HepG2 (cell line): ENCODE measurements at regions not wholly inside any gene's neighbourhood (a gene's known extent, or its start where the extent isn't known, plus 50 kb on each side); places are given as distances from the start of the nearest gene placed in this dataset.

Source experiments
- FOXA3 ChIP-seq: IDR thresholded peaks from 2 replicates; pipeline ENCODE4 v1.6.1; 2016; ENCODE audit warnings: missing genetic modification reagents, missing compliant biosample characterization
- GLMP ChIP-seq: sonication (generic); formaldehyde crosslinking; IDR thresholded peaks from 2 replicates; pipeline ENCODE4 v1.9.0; 2021; ENCODE audit warnings: missing genetic modification reagents, mild to moderate bottlenecking, borderline replicate concordance
- GTF3A ChIP-seq: sonication (generic); formaldehyde crosslinking; conservative IDR thresholded peaks from 2 replicates; pipeline ENCODE4 v1.4.0; 2020; ENCODE audit warnings: mild to moderate bottlenecking, missing genetic modification reagents
- HIVEP1 ChIP-seq: sonication (generic); formaldehyde crosslinking; IDR thresholded peaks from 2 replicates; pipeline ENCODE4 v1.4.0; 2020; ENCODE audit warnings: mild to moderate bottlenecking, missing genetic modification reagents
- ZNF512 ChIP-seq: sonication (generic); formaldehyde crosslinking; IDR thresholded peaks from 2 replicates; pipeline ENCODE4 v1.4.0; 2020; ENCODE audit warnings: mild to moderate bottlenecking, missing genetic modification reagents
- ZNF589 ChIP-seq: sonication (generic); formaldehyde crosslinking; conservative IDR thresholded peaks from 2 replicates; pipeline ENCODE4 v1.8.0; 2022; ENCODE audit warnings: mild to moderate bottlenecking, moderate library complexity, missing genetic modification reagents
- ZNF639 ChIP-seq: conservative IDR thresholded peaks from 2 replicates; pipeline ENCODE4 v1.6.1; 2018; ENCODE audit warnings: missing genetic modification reagents
- ZSCAN29 ChIP-seq: sonication (generic); formaldehyde crosslinking; conservative IDR thresholded peaks from 2 replicates; pipeline ENCODE4 v1.4.0; 2020; ENCODE audit warnings: mild to moderate bottlenecking, missing genetic modification reagents
- TF ChIP-seq, protein P1 (sequence below), 2 experiments: sonication (generic) in 1 of 2; formaldehyde crosslinking in 1 of 2; IDR thresholded peaks; 2 replicates each; pipeline versions ENCODE4 v1.4.0 to v1.6.1; 2016 to 2020; ENCODE audit warnings: borderline replicate concordance in 1 of 2, low read depth in 1 of 2, mild to moderate bottlenecking in 1 of 2, missing genetic modification reagents in 1 of 2
- TF ChIP-seq, protein P2 (sequence below): IDR thresholded peaks from 2 replicates; pipeline ENCODE4 v1.6.1; 2016
- TF ChIP-seq, protein P3 (sequence below): sonication (generic); formaldehyde crosslinking; IDR thresholded peaks from 2 replicates; pipeline ENCODE4 v1.5.1; 2020; ENCODE audit warnings: mild to moderate bottlenecking, moderate library complexity, missing genetic modification reagents
- TF ChIP-seq, protein P4 (sequence below): sonication (generic); formaldehyde crosslinking; IDR thresholded peaks from 2 replicates; pipeline ENCODE4 v1.4.0; 2020; ENCODE audit warnings: missing genetic modification reagents
- TF ChIP-seq, protein P5 (sequence below): sonication (generic); formaldehyde crosslinking; IDR thresholded peaks from 2 replicates; pipeline ENCODE4 v1.4.0; 2020; ENCODE audit warnings: low read depth, mild to moderate bottlenecking, missing genetic modification reagents

- TF ChIP-seq, protein P1, sequence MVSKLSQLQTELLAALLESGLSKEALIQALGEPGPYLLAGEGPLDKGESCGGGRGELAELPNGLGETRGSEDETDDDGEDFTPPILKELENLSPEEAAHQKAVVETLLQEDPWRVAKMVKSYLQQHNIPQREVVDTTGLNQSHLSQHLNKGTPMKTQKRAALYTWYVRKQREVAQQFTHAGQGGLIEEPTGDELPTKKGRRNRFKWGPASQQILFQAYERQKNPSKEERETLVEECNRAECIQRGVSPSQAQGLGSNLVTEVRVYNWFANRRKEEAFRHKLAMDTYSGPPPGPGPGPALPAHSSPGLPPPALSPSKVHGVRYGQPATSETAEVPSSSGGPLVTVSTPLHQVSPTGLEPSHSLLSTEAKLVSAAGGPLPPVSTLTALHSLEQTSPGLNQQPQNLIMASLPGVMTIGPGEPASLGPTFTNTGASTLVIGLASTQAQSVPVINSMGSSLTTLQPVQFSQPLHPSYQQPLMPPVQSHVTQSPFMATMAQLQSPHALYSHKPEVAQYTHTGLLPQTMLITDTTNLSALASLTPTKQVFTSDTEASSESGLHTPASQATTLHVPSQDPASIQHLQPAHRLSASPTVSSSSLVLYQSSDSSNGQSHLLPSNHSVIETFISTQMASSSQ (IDR thresholded peaks at IDR 0.05; ENCODE audit: low read depth): no peak
- TF ChIP-seq, protein P1 (CRISPR knock-in tag; IDR thresholded peaks at IDR 0.05; ENCODE audit: borderline replicate concordance): no peak
- TF ChIP-seq ZSCAN29 (CRISPR knock-in tag) (no peak), GLMP (no peak), ZNF512 (no peak), HIVEP1 (peak; percentile 24; the same call in 1 of the 2 replicates), FOXA3 (CRISPR knock-in tag) (no peak; the same call in 1 of the 2 replicates), ZNF589 (CRISPR knock-in tag) (no peak), GTF3A (CRISPR knock-in tag) (no peak), ZNF639 (no peak)
- TF ChIP-seq, protein P2, sequence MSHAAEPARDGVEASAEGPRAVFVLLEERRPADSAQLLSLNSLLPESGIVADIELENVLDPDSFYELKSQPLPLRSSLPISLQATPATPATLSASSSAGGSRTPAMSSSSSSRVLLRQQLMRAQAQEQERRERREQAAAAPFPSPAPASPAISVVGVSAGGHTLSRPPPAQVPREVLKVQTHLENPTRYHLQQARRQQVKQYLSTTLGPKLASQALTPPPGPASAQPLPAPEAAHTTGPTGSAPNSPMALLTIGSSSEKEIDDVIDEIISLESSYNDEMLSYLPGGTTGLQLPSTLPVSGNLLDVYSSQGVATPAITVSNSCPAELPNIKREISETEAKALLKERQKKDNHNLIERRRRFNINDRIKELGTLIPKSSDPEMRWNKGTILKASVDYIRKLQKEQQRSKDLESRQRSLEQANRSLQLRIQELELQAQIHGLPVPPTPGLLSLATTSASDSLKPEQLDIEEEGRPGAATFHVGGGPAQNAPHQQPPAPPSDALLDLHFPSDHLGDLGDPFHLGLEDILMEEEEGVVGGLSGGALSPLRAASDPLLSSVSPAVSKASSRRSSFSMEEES (CRISPR knock-in tag): no peak
- TF ChIP-seq, protein P3, sequence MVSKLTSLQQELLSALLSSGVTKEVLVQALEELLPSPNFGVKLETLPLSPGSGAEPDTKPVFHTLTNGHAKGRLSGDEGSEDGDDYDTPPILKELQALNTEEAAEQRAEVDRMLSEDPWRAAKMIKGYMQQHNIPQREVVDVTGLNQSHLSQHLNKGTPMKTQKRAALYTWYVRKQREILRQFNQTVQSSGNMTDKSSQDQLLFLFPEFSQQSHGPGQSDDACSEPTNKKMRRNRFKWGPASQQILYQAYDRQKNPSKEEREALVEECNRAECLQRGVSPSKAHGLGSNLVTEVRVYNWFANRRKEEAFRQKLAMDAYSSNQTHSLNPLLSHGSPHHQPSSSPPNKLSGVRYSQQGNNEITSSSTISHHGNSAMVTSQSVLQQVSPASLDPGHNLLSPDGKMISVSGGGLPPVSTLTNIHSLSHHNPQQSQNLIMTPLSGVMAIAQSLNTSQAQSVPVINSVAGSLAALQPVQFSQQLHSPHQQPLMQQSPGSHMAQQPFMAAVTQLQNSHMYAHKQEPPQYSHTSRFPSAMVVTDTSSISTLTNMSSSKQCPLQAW: peak; percentile 52
- TF ChIP-seq, protein P4, sequence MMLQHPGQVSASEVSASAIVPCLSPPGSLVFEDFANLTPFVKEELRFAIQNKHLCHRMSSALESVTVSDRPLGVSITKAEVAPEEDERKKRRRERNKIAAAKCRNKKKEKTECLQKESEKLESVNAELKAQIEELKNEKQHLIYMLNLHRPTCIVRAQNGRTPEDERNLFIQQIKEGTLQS (CRISPR knock-in tag): no peak
- TF ChIP-seq, protein P5, sequence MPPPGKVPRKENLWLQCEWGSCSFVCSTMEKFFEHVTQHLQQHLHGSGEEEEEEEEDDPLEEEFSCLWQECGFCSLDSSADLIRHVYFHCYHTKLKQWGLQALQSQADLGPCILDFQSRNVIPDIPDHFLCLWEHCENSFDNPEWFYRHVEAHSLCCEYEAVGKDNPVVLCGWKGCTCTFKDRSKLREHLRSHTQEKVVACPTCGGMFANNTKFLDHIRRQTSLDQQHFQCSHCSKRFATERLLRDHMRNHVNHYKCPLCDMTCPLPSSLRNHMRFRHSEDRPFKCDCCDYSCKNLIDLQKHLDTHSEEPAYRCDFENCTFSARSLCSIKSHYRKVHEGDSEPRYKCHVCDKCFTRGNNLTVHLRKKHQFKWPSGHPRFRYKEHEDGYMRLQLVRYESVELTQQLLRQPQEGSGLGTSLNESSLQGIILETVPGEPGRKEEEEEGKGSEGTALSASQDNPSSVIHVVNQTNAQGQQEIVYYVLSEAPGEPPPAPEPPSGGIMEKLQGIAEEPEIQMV (CRISPR knock-in tag): 0 out of 2 replicates have a peak, but pooled peaks have one; percentile 26
Observed at GRCh38 chr12:98397323-98398105, 117.9 kb upstream of the TMPO start (continued).
